Activated naive CD8-positive, alpha-beta T cell treated with anti-CD3 and anti-CD28 coated beads, Interleukin-2, amount 50 U/mL, for 24 hours (primary cell): ENCODE measurements at regions not wholly inside any gene's neighbourhood (a gene's known extent, or its start where the extent isn't known, plus 50 kb on each side); places are given as distances from the start of the nearest gene placed in this dataset.

Experiments
- ATAC-seq: fragments of 150-1000 bp; cut with Tn5 transposase; one replicate; pipeline ENCODE4 v1.10.0; 2021
- DNase-seq: peaks from one replicate; pipeline ENCODE4 v3.0.0; 2021
- H3K27ac Mint-ChIP-seq: one replicate; pipeline ENCODE4 v1.8.0; 2021; ENCODE audit warnings: mild to moderate bottlenecking, mixed read lengths
- H3K27me3 Mint-ChIP-seq: one replicate; pipeline ENCODE4 v1.8.0; 2021; ENCODE audit warnings: mixed read lengths
- H3K36me3 Mint-ChIP-seq: one replicate; pipeline ENCODE4 v1.8.0; 2021; ENCODE audit warnings: low read depth, mixed read lengths
- H3K4me1 Mint-ChIP-seq: one replicate; pipeline ENCODE4 v1.8.0; 2021; ENCODE audit warnings: mixed read lengths
- H3K4me3 Mint-ChIP-seq: one replicate; pipeline ENCODE4 v1.8.0; 2021; ENCODE audit warnings: mild to moderate bottlenecking, moderate library complexity, mixed read lengths
- H3K9me3 Mint-ChIP-seq: one replicate; pipeline ENCODE4 v1.8.0; 2021; ENCODE audit warnings: mixed read lengths

DNA sequence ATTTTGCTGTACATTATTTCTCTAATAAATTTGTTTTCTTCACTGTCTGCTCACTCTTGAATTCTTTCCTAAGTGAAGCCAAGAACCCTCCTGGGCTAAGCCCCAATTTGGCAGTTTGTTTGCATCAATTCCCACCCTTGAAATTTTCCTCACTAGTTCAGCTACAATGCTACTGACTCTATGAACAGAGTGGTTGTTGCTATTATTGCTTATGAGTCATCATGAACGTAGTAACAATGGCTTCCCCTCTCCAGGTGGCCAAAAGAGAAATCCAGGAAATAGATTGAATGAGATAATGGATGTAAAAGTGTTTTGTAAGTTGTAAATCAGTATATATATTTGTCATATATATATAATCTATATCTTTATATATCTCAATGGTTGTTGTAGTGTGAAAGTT is 193.0 kb downstream of the URB2 start:
- H3K4me3 Mint-ChIP-seq = no peak overlapping the region
- no peak for ATAC-seq
- peaks cover 4% of the 10 kb centered on the region for H3K9me3 Mint-ChIP-seq
- DNase-seq = no peak
- H3K36me3 Mint-ChIP-seq = no peaks in the 10 kb centered on the region
- H3K27ac Mint-ChIP-seq = no peak overlapping the region
- no peaks in the 10 kb centered on the region for H3K4me1 Mint-ChIP-seq
- no peaks in the 10 kb centered on the region for H3K27me3 Mint-ChIP-seq

DNA sequence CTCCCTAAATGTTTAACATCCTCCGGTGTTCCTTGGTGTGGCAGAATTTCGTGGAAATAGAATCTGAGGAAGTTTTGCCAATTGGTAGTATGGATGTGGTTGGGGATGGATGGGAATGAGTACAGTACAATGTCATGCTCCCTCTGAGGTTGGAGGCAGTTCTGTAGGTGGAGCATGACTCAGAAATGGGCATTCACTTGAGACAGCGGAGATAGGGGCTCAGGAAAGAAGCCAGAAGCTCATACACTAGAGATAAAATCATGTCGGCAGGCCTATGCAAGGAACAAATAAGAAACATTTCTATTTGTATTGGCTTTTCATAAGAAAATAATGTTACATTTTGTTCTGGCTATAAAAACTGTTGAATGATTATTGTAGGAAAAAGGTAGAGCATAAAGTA is 196.0 kb downstream of the URB2 start:
- no peak overlapping the region for H3K27ac Mint-ChIP-seq
- no peaks in the 10 kb centered on the region for H3K4me1 Mint-ChIP-seq
- no peak for DNase-seq
- H3K27me3 Mint-ChIP-seq = peaks cover 2% of the 10 kb centered on the region
- H3K9me3 Mint-ChIP-seq = peaks cover 17% of the 10 kb centered on the region
- ATAC-seq = no peak
- H3K4me3 Mint-ChIP-seq = no peak overlapping the region
- no peaks in the 10 kb centered on the region for H3K36me3 Mint-ChIP-seq

DNA sequence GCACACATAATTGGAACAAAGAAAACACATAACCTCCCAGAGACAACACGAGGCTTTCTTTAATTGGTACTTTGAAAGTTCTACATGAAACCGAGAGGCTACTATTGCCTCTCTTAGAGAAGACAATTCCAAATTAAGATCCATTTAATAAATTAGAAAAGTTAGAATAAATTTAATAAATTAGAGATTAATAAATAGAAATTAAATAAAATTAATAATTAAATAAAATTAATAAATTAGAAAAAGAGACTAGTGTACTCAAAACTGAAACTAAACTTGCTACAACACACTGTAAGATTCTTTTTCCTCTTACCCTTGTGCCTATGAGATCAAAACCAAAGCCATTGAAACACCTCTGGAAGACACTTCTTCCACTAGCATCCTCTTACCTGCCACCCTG is 199.0 kb downstream of the URB2 start:
- no peak for DNase-seq
- H3K36me3 Mint-ChIP-seq = no peaks in the 10 kb centered on the region
- peaks cover 24% of the 10 kb centered on the region for H3K9me3 Mint-ChIP-seq
- H3K4me1 Mint-ChIP-seq = no peaks in the 10 kb centered on the region
- ATAC-seq = no peak
- no peak overlapping the region for H3K4me3 Mint-ChIP-seq
- H3K27me3 Mint-ChIP-seq = peaks cover 5% of the 10 kb centered on the region
- no peak overlapping the region for H3K27ac Mint-ChIP-seq

DNA sequence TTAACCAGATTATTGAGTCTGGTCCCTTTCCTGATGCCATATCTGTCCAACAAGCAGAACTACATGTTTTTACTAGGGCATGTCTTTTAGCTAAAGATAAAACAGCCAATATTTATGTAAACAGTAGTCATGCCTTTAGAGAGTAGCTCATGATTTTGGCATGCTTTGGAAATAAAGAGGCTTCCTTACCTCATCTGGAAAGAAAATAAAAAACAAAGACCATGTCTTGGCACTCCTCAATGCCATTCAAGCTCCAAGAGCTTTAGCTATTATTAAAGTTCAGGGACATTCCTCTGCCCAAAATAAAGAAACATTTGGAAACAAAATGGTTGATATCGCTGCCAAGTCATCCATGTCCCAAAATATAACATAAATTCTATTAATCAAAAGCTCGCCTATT is 202.4 kb downstream of the URB2 start:
- peaks cover 11% of the 10 kb centered on the region for H3K27me3 Mint-ChIP-seq
- H3K9me3 Mint-ChIP-seq = peaks cover 24% of the 10 kb centered on the region
- ATAC-seq (no peak), DNase-seq (no peak)
- no peaks in the 10 kb centered on the region for H3K36me3 Mint-ChIP-seq
- H3K27ac Mint-ChIP-seq = no peak overlapping the region
- H3K4me3 Mint-ChIP-seq = no peak overlapping the region
- no peaks in the 10 kb centered on the region for H3K4me1 Mint-ChIP-seq

DNA sequence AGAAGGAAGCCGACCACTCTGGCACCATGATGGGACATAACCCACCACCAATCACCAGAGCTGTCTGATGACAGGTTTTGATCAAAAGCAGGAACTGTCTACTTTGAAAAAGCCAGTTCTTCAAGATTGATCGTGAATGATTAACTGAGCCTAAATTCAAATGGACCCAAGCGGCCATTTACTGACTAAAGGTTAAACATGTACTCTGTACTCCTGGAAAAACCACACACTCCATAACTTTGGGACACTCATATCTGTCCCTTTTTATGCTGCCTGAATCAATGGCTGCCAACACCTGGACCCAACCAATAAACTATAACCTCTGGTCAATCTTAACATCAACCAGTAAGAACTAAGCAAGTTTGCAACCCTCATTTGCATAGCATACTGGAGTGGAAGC is 206.6 kb downstream of the URB2 start:
- ATAC-seq = no peak

DNA sequence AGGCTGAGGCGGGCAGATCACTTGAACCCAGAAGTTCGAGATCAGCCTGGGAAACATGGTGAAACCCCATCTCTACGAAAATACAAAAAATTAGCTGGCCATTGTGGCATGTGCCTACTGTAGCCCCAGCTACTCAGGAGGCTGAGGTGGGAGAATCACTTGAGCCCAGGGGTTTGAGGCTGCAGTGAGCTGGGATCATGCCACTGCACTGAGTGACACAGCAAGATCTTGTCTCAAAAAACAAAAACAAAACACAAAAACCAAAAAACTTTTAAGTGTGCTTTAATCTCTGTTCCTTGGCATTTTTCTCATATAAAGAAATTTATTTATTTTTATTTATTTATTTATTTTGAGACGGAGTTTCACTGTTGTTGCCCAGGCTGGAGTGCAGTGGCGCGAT is 208.2 kb downstream of the URB2 start:
- no peak for ATAC-seq
- no peak for DNase-seq
- Mint-ChIP-seq H3K4me1 (no peaks in the 10 kb centered on the region), H3K4me3 (no peak overlapping the region), H3K27me3 (peaks cover 15% of the 10 kb centered on the region), H3K9me3 (no peaks in the 10 kb centered on the region), H3K36me3 (no peaks in the 10 kb centered on the region), H3K27ac (no peak overlapping the region)

More for the DNA sequence above, 206.6 kb downstream of the URB2 start:
- no peak for DNase-seq
- peaks cover 5% of the 10 kb centered on the region for H3K9me3 Mint-ChIP-seq
- no peak overlapping the region for H3K4me3 Mint-ChIP-seq
- no peak overlapping the region for H3K27ac Mint-ChIP-seq
- H3K27me3 Mint-ChIP-seq = peaks cover 17% of the 10 kb centered on the region
- no peaks in the 10 kb centered on the region for H3K4me1 Mint-ChIP-seq
- H3K36me3 Mint-ChIP-seq = no peaks in the 10 kb centered on the region

DNA sequence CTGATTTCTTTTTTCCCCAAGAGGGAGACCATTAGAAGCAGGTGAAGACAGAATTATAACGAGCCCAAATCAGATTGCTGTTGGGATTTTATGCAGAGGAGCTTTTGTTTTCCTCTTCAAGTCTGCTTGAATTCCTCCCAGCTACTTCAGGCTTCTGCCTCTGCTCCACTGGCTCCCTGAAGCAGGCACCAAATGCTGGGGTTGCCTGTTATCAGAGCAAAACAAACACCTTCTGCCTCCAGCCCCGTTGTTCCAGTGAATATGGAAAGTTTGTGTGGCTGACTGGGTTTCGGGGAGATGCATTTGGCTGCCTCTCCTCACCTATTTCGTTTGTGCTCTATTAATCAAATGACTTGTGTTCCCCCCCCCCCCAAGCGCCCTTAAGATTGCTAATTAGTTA is 209.2 kb downstream of the URB2 start:
- Mint-ChIP-seq H3K36me3 (no peaks in the 10 kb centered on the region), H3K27me3 (peaks cover 15% of the 10 kb centered on the region), H3K9me3 (no peaks in the 10 kb centered on the region), H3K4me3 (no peak overlapping the region), H3K4me1 (no peaks in the 10 kb centered on the region), H3K27ac (no peak overlapping the region)
- no peak for DNase-seq
- no peak for ATAC-seq

DNA sequence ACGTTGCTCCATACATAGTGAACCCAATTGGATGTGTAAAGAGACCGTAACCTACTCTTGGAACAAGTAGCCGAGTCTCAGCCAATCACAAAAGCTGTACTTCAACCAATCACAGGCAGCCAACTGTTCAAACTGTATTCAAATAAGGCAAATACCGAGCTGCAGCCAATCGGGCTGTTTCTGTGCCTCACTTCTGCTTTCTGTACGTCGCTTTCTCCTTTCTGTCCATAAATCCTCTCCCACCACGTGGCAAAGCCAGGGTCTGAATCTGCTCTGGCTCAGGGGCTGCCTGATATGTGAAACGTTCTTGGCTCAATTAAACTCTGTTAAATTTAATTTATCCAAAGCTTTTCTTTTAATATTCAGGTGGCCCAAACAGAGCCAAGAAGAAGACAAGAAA is 210.3 kb downstream of the URB2 start:
- Mint-ChIP-seq H3K9me3 (no peaks in the 10 kb centered on the region), H3K27me3 (peaks cover 10% of the 10 kb centered on the region), H3K4me1 (peaks cover 2% of the 10 kb centered on the region), H3K4me3 (no peak overlapping the region), H3K27ac (no peak overlapping the region), H3K36me3 (no peaks in the 10 kb centered on the region)
- ATAC-seq (no peak), DNase-seq (no peak)

DNA sequence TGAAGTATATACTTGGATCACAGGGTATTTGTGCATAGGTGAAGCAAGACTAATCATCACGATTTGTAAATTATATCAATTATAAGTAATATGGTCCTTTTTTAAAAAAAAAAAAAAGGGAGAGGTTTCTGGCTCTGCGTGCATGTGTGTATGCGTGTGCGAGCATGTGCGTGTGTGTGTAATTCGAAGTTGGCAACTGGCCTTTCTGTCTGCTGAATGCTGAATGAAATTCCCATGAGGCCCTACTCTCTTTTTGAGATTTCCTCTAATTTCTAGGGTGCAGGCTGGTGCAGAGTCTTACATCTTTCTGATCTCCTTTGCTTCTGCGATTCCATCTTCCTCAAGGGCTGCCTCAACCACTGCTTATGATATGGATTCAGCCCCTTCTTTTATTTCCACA is 212.2 kb downstream of the URB2 start:
- no peaks in the 10 kb centered on the region for H3K36me3 Mint-ChIP-seq
- H3K27me3 Mint-ChIP-seq = peaks cover 10% of the 10 kb centered on the region
- DNase-seq = no peak
- no peak overlapping the region for H3K27ac Mint-ChIP-seq
- H3K4me1 Mint-ChIP-seq = peaks cover 2% of the 10 kb centered on the region
- no peak overlapping the region for H3K4me3 Mint-ChIP-seq
- ATAC-seq = no peak
- no peaks in the 10 kb centered on the region for H3K9me3 Mint-ChIP-seq

DNA sequence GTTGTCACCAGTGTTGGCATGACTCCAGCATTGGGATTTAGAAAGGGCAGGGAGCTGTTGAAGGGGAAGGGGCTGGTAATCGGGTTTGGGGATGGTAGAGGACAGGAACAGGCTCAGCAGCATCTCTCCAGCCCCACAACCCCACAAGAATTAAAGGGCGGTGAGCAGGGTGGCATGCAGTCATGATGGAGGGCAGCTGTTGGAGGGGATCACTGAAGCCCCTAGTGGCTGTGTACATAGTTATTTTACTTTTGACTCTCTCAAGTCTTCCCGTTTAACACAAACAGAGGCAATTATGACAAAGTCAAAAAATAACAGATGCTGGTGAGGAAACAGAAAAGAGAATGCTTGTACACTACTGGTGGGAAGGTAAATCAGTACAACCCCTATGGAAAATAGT is 213.8 kb downstream of the URB2 start:
- H3K27ac Mint-ChIP-seq = no peak overlapping the region
- no peaks in the 10 kb centered on the region for H3K36me3 Mint-ChIP-seq
- H3K4me3 Mint-ChIP-seq = no peak overlapping the region
- peaks cover 11% of the 10 kb centered on the region for H3K27me3 Mint-ChIP-seq
- no peak for ATAC-seq
- DNase-seq = no peak
- H3K4me1 Mint-ChIP-seq = peaks cover 2% of the 10 kb centered on the region
- H3K9me3 Mint-ChIP-seq = no peaks in the 10 kb centered on the region

DNA sequence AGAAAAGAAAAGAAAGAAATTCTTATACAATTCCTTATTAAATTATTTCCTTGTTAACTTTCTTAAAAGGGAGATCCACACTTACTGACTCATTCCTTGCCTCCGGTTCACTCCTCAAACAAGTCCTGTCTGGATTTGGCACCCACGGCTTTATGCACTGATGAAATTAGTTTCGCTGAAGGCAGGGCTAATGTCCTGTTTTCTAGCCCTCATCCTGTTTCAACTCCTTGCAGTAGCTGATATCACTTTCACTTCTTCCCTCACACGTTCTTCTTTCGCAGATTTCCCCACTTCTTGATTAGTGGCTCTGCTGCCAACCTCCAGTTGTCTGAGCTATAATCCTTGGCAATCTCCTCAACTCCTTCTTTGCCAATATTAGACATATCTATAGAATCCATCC is 215.2 kb downstream of the URB2 start:
- H3K36me3 Mint-ChIP-seq = no peaks in the 10 kb centered on the region
- H3K9me3 Mint-ChIP-seq = no peaks in the 10 kb centered on the region
- H3K27ac Mint-ChIP-seq = no peak overlapping the region
- ATAC-seq (no peak), DNase-seq (no peak)
- H3K4me1 Mint-ChIP-seq = peaks cover 2% of the 10 kb centered on the region
- H3K27me3 Mint-ChIP-seq = peaks cover 13% of the 10 kb centered on the region
- no peak overlapping the region for H3K4me3 Mint-ChIP-seq

DNA sequence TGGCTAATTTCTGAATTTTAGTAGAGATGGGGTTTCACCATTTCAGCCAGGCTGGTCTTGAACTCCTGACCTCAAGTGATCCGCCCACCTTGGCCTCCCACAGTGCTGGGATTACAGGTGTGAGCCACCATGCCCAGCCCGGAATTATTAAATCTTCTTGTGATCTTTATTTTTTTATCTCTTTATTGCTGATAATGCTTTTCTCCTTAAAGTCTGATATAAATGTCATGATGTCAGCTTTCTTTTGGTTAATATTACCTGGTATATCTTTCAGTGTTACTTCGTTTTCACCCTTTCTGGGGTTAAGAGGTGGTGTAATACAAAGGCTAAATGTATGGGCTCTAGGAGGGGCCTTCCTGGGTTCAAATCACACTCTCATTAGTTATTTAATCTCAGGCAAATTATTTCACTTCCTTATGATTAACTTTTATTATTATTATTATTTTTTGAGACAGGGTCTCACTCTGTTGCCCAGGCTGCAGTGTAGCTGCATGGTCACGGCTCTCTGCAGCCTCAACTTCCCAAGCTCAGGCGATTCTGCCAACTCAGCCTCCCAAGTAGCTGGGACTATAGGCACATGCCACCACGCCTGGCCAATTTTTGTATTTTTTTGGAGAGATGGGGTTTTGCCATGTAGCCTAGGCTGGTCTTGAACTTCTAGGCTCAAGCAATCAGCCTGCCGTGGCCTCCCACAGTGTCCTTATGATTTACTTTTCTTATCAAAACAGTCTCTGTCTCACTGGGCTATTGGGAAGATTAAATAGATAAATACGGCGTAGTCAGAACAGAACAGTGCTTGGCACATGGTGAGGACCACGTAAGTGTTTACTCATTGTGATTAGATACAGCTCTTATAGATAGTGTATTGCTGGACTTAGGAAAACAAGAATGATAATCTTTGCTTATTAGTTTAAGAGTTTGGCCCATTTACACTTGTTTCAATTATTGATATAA is 216.5 kb downstream of the URB2 start:
- H3K36me3 Mint-ChIP-seq = no peaks in the 10 kb centered on the region
- no peak overlapping the region for H3K4me3 Mint-ChIP-seq
- ATAC-seq = no peak
- H3K27me3 Mint-ChIP-seq = peaks cover 10% of the 10 kb centered on the region
- no peaks in the 10 kb centered on the region for H3K9me3 Mint-ChIP-seq
- H3K27ac Mint-ChIP-seq = no peak overlapping the region
- DNase-seq = no peak
- H3K4me1 Mint-ChIP-seq = peaks cover 2% of the 10 kb centered on the region

DNA sequence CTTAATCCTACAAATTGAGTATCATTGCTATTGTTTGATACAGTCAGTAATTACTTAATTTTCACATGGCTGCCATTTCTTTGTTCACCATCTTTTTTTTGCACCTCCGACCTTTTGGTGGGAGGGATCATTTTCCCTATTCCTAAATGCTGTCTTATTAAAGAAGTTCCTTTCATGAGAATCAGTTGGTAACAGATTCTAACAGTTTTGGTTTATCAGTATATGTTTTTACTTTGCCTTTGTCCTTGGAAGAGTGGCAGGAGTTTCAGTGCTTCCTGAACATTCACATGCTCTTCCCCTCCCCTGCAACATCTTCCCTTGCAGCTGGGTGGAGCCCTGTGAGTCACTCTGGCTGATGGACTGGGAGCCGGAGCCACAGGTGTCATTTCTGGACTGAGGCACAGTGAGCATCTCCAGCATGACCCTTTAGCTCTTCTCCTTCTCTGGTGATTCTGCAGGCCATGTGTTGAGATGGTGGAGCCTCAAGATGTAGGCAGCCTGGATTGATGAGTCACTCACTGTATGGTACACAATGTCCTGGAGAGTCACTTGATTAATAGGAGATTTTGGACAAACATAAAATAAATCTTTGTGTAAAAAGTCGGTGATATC is 217.7 kb downstream of the URB2 start:
- no peak for DNase-seq
- Mint-ChIP-seq H3K27me3 (peaks cover 12% of the 10 kb centered on the region), H3K4me3 (no peak overlapping the region), H3K36me3 (no peaks in the 10 kb centered on the region), H3K4me1 (peaks cover 2% of the 10 kb centered on the region), H3K27ac (no peak overlapping the region), H3K9me3 (no peaks in the 10 kb centered on the region)
- ATAC-seq = no peak

DNA sequence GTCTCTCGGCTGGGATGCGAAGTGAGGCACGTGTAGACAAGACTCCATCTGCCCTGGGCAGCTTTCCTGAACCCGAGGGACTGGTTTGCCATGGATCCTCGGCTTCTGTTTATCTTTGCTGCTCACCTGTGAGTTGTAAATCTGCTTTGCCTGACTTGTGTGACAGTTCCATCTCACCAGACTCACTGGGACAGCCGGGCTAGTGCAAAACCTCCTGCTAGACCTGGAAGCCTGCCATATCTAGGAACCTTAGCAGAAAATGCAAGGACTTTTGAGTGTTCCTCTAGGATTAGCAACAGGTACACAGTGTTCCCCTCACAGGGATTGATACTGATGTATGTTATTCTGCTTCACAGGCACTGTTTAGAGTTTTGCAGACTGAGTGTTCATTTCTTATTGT is 218.6 kb downstream of the URB2 start:
- ATAC-seq = no peak
- H3K27me3 Mint-ChIP-seq = peaks cover 14% of the 10 kb centered on the region
- peaks cover 2% of the 10 kb centered on the region for H3K4me1 Mint-ChIP-seq

DNA sequence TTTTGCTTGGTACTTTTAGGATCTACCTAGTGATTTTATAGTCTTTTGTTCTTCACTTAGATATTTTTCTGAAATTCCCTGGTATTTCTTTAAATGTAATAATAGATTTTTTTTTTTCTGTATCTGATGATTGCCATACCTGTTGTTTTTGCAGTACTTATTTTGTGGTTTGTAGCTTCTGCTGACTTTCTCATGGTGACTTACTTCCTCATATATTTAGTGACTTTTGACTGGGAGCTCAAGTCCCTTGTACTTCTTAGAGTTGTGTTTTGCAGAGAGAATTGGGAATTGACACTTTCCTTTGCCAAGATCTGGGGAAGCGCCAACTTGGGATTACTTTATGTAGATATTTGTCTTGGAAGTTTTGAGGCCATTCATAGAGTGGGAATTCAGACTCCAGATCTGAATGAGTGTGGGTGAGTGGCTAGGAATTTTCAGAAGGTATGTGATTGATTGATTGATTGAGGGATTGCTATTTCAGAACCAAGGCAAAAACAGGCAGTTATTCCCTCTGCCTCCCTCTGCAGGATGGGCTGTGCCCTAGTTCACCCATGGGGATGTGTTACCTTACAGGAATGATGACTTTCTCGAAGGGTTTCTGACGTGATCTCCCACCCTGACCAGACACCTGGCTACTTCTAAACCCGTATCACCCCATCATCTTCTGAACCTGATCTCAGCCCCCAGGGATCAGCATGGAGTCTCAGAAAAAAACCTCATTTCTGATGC is 219.5 kb downstream of the URB2 start:
- Mint-ChIP-seq H3K4me1 (peaks cover 2% of the 10 kb centered on the region), H3K27me3 (peaks cover 16% of the 10 kb centered on the region), H3K9me3 (no peaks in the 10 kb centered on the region), H3K4me3 (no peak overlapping the region), H3K36me3 (no peaks in the 10 kb centered on the region), H3K27ac (no peak overlapping the region)
- ATAC-seq (no peak), DNase-seq (no peak)

More for the DNA sequence above, 218.6 kb downstream of the URB2 start:
- H3K27ac Mint-ChIP-seq = no peak overlapping the region
- H3K9me3 Mint-ChIP-seq = no peaks in the 10 kb centered on the region
- H3K4me3 Mint-ChIP-seq = no peak overlapping the region
- DNase-seq = no peak
- H3K36me3 Mint-ChIP-seq = no peaks in the 10 kb centered on the region
